Mesendoderm (in vitro differentiated cells): ENCODE measurements at regions not wholly inside any gene's neighbourhood (a gene's known extent, or its start where the extent isn't known, plus 50 kb on each side); places are given as distances from the start of the nearest gene placed in this dataset.
"Not testable (repeated sequence)": the region's sequence is repeated elsewhere in the genome, so short reads cannot be mapped to it uniquely, and the experiment has no call there.

Experiments
- DNase-seq: peaks from one replicate; pipeline ENCODE4 v3.0.0; 2013
- H2AK5ac ChIP-seq: 2 replicates; pipeline ENCODE4 v1.6.1; 2013; ENCODE audit warnings: low read length, inconsistent platforms
- H2BK120ac ChIP-seq: 2 replicates; pipeline ENCODE4 v1.6.1; 2013; ENCODE audit warnings: low read depth, mild to moderate bottlenecking, low read length, moderate library complexity, mixed read lengths
- H2BK15ac ChIP-seq: replicated peaks from 2 replicates; pipeline ENCODE4 v1.6.1; 2013; ENCODE audit warnings: low read depth, mild to moderate bottlenecking, moderate library complexity
- H2BK5ac ChIP-seq: 2 replicates; pipeline ENCODE4 v1.6.1; 2013; ENCODE audit warnings: low read length, inconsistent platforms
- H3K18ac ChIP-seq: 2 replicates; pipeline ENCODE4 v1.6.1; 2013; ENCODE audit warnings: mild to moderate bottlenecking, low read length, mixed read lengths
- H3K23ac ChIP-seq: one replicate; pipeline ENCODE4 v1.6.1; 2013; ENCODE audit warnings: low read length
- H3K27ac ChIP-seq: 2 replicates; pipeline ENCODE4 v1.5.1; 2013; ENCODE audit warnings: low read depth, mild to moderate bottlenecking, inconsistent platforms, low read length, moderate library complexity
- H3K27me3 ChIP-seq: 2 replicates; pipeline ENCODE4 v1.6.1; 2013; ENCODE audit warnings: low read length, control low read depth, mild to moderate bottlenecking, inconsistent platforms; ENCODE audit not compliant: insufficient read depth, poor library complexity
- H3K36me3 ChIP-seq: 2 replicates; pipeline ENCODE4 v1.6.1; 2013; ENCODE audit warnings: low read length, inconsistent platforms; ENCODE audit not compliant: control insufficient read depth, insufficient read depth
- H3K4ac ChIP-seq: one replicate; pipeline ENCODE4 v1.6.1; 2013; ENCODE audit warnings: low read depth, mild to moderate bottlenecking, low read length, moderate library complexity
- H3K4me1 ChIP-seq: 2 replicates; pipeline ENCODE4 v1.6.1; 2013; ENCODE audit warnings: low read depth, low read length, inconsistent platforms; ENCODE audit not compliant: control insufficient read depth
- H3K4me2 ChIP-seq: 2 replicates; pipeline ENCODE4 v1.6.1; 2013; ENCODE audit warnings: low read length
- H3K4me3 ChIP-seq: 2 replicates; pipeline ENCODE4 v1.5.1; 2013; ENCODE audit warnings: mild to moderate bottlenecking, low read length
- H3K56ac ChIP-seq: one replicate; pipeline ENCODE4 v1.6.1; 2013; ENCODE audit warnings: low read length
- H3K79me1 ChIP-seq: 2 replicates; pipeline ENCODE4 v1.6.1; 2013; ENCODE audit warnings: low read length, inconsistent platforms
- H3K79me2 ChIP-seq: 2 replicates; pipeline ENCODE4 v1.6.1; 2013; ENCODE audit warnings: mild to moderate bottlenecking, low read length; ENCODE audit not compliant: control insufficient read depth, insufficient read depth
- H3K9ac ChIP-seq: 2 replicates; pipeline ENCODE4 v1.6.1; 2013; ENCODE audit warnings: low read length, inconsistent platforms
- H4K5ac ChIP-seq: one replicate; pipeline ENCODE4 v1.6.1; 2013; ENCODE audit warnings: low read length
- H4K8ac ChIP-seq: one replicate; pipeline ENCODE4 v1.6.1; 2013; ENCODE audit warnings: low read depth, mild to moderate bottlenecking, control low read depth, low read length, moderate library complexity
- WGBS: extraction: QIAGEN DNeasy Blood & Tissue Kit; methylation state at CpG from one replicate; pipeline ENCODE4 v1.1.7; 2013; ENCODE audit warnings: low lambda C conversion rate, missing lambda C conversion rate; ENCODE audit not compliant: insufficient coverage; ENCODE audit errors: extremely low coverage; 5-methylcytosine and 5-hydroxymethylcytosine counted together

GRCh38 chr20:30284281-30284905 lies 973.1 kb upstream of the DEFB115 start:
- Histone ChIP-seq H2BK15ac (no peak overlapping the region), H3K9ac (no peak overlapping the region), H3K27ac (no peak overlapping the region), H2BK5ac (no peak overlapping the region), H2AK5ac (no peak overlapping the region), H3K4ac (no peak overlapping the region), H3K56ac (no peak overlapping the region), H3K79me2 (no peaks in the 10 kb centered on the region), H3K23ac (no peak overlapping the region), H3K79me1 (no peaks in the 10 kb centered on the region), H3K36me3 (no peaks in the 10 kb centered on the region), H4K8ac (no peak overlapping the region), H3K4me2 (no peak overlapping the region), H3K18ac (no peak overlapping the region), H3K4me1 (no peaks in the 10 kb centered on the region), H2BK120ac (no peak overlapping the region), H3K27me3 (no peaks in the 10 kb centered on the region), H4K5ac (no peak overlapping the region), H3K4me3 (no peak overlapping the region)
- WGBS = no CpG with 5 or more reads among the region's 33 CpGs
- DNase-seq = no peak

GRCh38 chr20:30285677-30286076 lies 971.8 kb upstream of the DEFB115 start:
- Histone ChIP-seq H2BK15ac (no peak overlapping the region), H4K8ac (no peak overlapping the region), H3K36me3 (no peaks in the 10 kb centered on the region), H3K56ac (no peak overlapping the region), H3K18ac (no peak overlapping the region), H2BK5ac (no peak overlapping the region), H3K4me2 (no peak overlapping the region), H3K27ac (no peak overlapping the region), H3K79me1 (no peaks in the 10 kb centered on the region), H3K27me3 (no peaks in the 10 kb centered on the region), H2AK5ac (no peak overlapping the region), H3K9ac (no peak overlapping the region), H2BK120ac (no peak overlapping the region), H3K4me3 (no peak overlapping the region), H3K23ac (no peak overlapping the region), H4K5ac (no peak overlapping the region), H3K4ac (no peak overlapping the region), H3K79me2 (no peaks in the 10 kb centered on the region), H3K4me1 (no peaks in the 10 kb centered on the region)
- no CpG with 5 or more reads among the region's 17 CpGs for WGBS
- DNase-seq = no peak

- no peak overlapping the region for H2BK5ac ChIP-seq
- no peak overlapping the region for H4K5ac ChIP-seq
- H2BK120ac ChIP-seq = no peak overlapping the region
- H3K56ac ChIP-seq = no peak overlapping the region
- H3K79me2 ChIP-seq = no peaks in the 10 kb centered on the region
- no peak overlapping the region for H3K9ac ChIP-seq
- no peaks in the 10 kb centered on the region for H3K36me3 ChIP-seq
- no peaks in the 10 kb centered on the region for H3K27me3 ChIP-seq
- H3K79me1 ChIP-seq = no peaks in the 10 kb centered on the region
- no peaks in the 10 kb centered on the region for H3K4me1 ChIP-seq
- no peak overlapping the region for H3K4ac ChIP-seq
- no peak overlapping the region for H3K23ac ChIP-seq
- no peak overlapping the region for H4K8ac ChIP-seq
- DNase-seq = peak; percentile 46
- no peak overlapping the region for H3K18ac ChIP-seq
- H2BK15ac ChIP-seq = no peak overlapping the region
- H3K4me3 ChIP-seq = no peak overlapping the region
- H2AK5ac ChIP-seq = no peak overlapping the region
- H3K27ac ChIP-seq = no peak overlapping the region
- no peak overlapping the region for H3K4me2 ChIP-seq
- WGBS = no CpG with 5 or more reads among the region's 15 CpGs
These were observed 971.3 kb upstream of the DEFB115 start for GRCh38 chr20:30286157-30286556.

- not testable (repeated sequence) for H3K27me3 ChIP-seq, H3K79me1 ChIP-seq, H3K18ac ChIP-seq, H4K8ac ChIP-seq, H3K23ac ChIP-seq, H2BK5ac ChIP-seq, H3K56ac ChIP-seq, H4K5ac ChIP-seq, H2BK120ac ChIP-seq, H3K79me2 ChIP-seq, H3K36me3 ChIP-seq, H3K9ac ChIP-seq, H3K4me2 ChIP-seq, H3K27ac ChIP-seq, DNase-seq, H3K4ac ChIP-seq, H3K4me3 ChIP-seq, H2AK5ac ChIP-seq, H2BK15ac ChIP-seq, H3K4me1 ChIP-seq
- WGBS = no CpG with 5 or more reads among the region's 22 CpGs
These were observed 970.0 kb upstream of the DEFB115 start for GRCh38 chr20:30287459-30287858.

GRCh38 chr20:30288346-30288745 lies 969.1 kb upstream of the DEFB115 start:
- no peak overlapping the region for H4K8ac ChIP-seq
- no peak overlapping the region for H3K18ac ChIP-seq
- no peaks in the 10 kb centered on the region for H3K36me3 ChIP-seq
- H3K79me1 ChIP-seq = no peaks in the 10 kb centered on the region
- no peak overlapping the region for H2AK5ac ChIP-seq
- H3K4me1 ChIP-seq = no peaks in the 10 kb centered on the region
- no peak overlapping the region for H3K4me2 ChIP-seq
- H4K5ac ChIP-seq = no peak overlapping the region
- H2BK5ac ChIP-seq = no peak overlapping the region
- H3K27me3 ChIP-seq = no peaks in the 10 kb centered on the region
- H3K56ac ChIP-seq = no peak overlapping the region
- H3K4me3 ChIP-seq = no peak overlapping the region
- no peak overlapping the region for H3K27ac ChIP-seq
- H2BK120ac ChIP-seq = no peak overlapping the region
- no peak overlapping the region for H3K4ac ChIP-seq
- H3K9ac ChIP-seq = no peak overlapping the region
- DNase-seq = no peak
- no peak overlapping the region for H3K23ac ChIP-seq
- no CpG with 5 or more reads among the region's 10 CpGs for WGBS
- no peaks in the 10 kb centered on the region for H3K79me2 ChIP-seq
- no peak overlapping the region for H2BK15ac ChIP-seq

GRCh38 chr20:30289049-30289448 lies 968.4 kb upstream of the DEFB115 start:
- H2BK120ac ChIP-seq, H3K4me3 ChIP-seq, H3K23ac ChIP-seq, H3K4me2 ChIP-seq, H3K79me1 ChIP-seq, H3K36me3 ChIP-seq, H4K8ac ChIP-seq, H3K4me1 ChIP-seq, H2AK5ac ChIP-seq, DNase-seq, H2BK15ac ChIP-seq, H3K27ac ChIP-seq, H3K18ac ChIP-seq, H3K79me2 ChIP-seq, H3K4ac ChIP-seq, H3K9ac ChIP-seq, H4K5ac ChIP-seq, H2BK5ac ChIP-seq, H3K27me3 ChIP-seq: not testable (repeated sequence)
- H3K56ac ChIP-seq = peak overlapping the region; percentile 34
- no CpG with 5 or more reads among the region's 11 CpGs for WGBS
